Keratinocyte (primary cell): ENCODE measurements at regions not wholly inside any gene's neighbourhood (a gene's known extent, or its start where the extent isn't known, plus 50 kb on each side); places are given as distances from the start of the nearest gene placed in this dataset.

ENCODE experiments used
- EZH2 ChIP-seq: IDR thresholded peaks from one replicate; pipeline ENCODE4 v1.6.1; 2012; ENCODE audit warnings: inconsistent platforms, mild to moderate bottlenecking, low read length, moderate library complexity
- TF ChIP-seq, protein P1 (sequence below), 3 experiments: IDR thresholded peaks in 1 of 3; conservative IDR thresholded peaks in 1 of 3; optimal IDR thresholded peaks in 1 of 3; 2 replicates in 2 of 3; 3 replicates in 1 of 3; pipeline versions ENCODE3 to v1.5.1; 2011; ENCODE audit warnings: low read length in 3 of 3, mild to moderate bottlenecking in 3 of 3, moderate library complexity in 2 of 3, control low read depth in 1 of 3, inconsistent platforms in 1 of 3; ENCODE audit not compliant: insufficient read depth in 2 of 3; ENCODE audit errors: extremely low read depth in 1 of 3

- TF ChIP-seq, protein P1, sequence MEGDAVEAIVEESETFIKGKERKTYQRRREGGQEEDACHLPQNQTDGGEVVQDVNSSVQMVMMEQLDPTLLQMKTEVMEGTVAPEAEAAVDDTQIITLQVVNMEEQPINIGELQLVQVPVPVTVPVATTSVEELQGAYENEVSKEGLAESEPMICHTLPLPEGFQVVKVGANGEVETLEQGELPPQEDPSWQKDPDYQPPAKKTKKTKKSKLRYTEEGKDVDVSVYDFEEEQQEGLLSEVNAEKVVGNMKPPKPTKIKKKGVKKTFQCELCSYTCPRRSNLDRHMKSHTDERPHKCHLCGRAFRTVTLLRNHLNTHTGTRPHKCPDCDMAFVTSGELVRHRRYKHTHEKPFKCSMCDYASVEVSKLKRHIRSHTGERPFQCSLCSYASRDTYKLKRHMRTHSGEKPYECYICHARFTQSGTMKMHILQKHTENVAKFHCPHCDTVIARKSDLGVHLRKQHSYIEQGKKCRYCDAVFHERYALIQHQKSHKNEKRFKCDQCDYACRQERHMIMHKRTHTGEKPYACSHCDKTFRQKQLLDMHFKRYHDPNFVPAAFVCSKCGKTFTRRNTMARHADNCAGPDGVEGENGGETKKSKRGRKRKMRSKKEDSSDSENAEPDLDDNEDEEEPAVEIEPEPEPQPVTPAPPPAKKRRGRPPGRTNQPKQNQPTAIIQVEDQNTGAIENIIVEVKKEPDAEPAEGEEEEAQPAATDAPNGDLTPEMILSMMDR (optimal IDR thresholded peaks at IDR 0.05 in 1 of 3, IDR thresholded peaks at IDR 0.05 in 1 of 3, conservative IDR thresholded peaks at IDR 0.05 in 1 of 3; ENCODE audit: extremely low read depth in 1 of 3, insufficient read depth in 2 of 3, low read length in 3 of 3) = no peak
- no peak for TF ChIP-seq EZH2
These were observed 91.5 kb upstream of the RGPD4 start for GRCh38 chr2:107735201-107735600.
